HG03342 (cell line): ENCODE measurements at regions not wholly inside any gene's neighbourhood (a gene's known extent, or its start where the extent isn't known, plus 50 kb on each side); places are given as distances from the start of the nearest gene placed in this dataset.
"Not testable (repeated sequence)": the region's sequence is repeated elsewhere in the genome, so short reads cannot be mapped to it uniquely, and the experiment has no call there.

Experiments
- ATAC-seq: cut with Tn5 transposase; IDR thresholded peaks from one replicate; pipeline ENCODE4 v1.9.1; 2021; ENCODE audit warnings: mild to moderate bottlenecking, moderate library complexity; ENCODE audit not compliant: unreplicated experiment

DNA sequence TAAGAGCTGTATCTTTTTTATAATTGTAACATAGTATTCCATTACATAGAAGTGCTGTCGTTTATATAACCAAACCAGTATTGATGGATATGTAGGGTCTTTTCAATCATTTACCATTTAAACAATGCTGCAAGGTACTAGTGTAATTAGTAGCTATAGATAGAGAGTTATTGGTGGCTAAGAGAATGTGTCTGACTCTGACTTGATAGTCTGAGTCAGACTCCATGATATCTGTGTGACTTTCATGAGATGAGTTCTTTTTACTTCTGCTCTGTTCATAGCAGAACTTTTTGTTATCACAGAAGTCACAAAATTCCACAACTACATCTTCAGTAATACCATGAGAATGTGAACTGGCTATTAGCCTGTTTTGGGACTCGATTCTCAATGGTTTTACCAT lies 150.6 kb downstream of the FHIP1A start:
- no peak for ATAC-seq

DNA sequence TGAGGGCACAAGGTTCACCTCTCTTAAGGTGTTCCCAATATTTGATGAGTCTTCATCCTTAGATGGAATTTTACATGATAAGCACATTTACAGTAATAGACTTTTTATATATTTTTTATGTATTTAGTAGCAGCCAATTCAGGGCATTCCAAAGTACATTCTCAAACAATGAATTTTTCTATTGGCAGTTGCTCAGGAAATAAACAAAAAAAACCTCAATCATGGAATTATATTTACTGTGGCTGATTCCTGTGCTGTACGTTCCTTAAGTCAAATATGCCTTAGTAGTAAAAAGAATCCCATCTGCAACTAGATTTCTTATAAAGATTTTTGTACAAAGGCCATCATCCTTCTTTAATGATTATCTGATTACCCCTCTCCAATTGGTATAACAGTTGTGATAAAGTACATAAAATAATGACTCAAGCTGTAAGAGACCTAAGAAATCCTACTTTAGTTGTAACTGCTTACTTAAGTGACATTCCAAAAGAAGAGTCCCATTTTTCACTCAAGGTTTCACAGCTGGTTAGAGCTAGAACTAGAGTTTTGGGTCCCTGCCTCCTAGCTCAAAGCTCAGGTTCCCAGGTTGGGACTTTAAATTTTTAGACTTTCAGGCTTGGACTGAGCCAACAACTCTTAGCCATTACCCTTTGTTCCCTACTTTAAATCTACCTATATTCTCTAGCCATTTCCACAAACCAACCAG lies 152.7 kb downstream of the FHIP1A start:
- ATAC-seq = no peak

DNA sequence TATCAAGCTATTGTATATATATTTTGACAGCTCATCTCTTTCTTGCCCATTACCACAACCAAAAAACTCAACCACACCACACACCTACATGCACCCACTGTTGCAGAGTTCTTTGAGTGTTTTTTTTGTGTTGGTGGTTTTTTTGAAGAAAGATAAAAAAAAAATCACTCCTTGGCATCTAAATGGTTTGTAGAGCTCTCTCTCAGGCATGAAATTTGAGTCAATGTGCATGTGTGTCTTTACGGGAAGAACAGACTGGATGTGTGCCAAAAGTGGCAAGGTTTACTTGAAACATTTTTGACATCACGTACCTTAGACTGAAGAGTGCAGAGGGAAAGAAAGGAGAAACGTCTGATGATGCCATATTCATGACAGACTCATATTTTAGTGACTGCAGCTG lies 154.2 kb downstream of the FHIP1A start:
- ATAC-seq = no peak

DNA sequence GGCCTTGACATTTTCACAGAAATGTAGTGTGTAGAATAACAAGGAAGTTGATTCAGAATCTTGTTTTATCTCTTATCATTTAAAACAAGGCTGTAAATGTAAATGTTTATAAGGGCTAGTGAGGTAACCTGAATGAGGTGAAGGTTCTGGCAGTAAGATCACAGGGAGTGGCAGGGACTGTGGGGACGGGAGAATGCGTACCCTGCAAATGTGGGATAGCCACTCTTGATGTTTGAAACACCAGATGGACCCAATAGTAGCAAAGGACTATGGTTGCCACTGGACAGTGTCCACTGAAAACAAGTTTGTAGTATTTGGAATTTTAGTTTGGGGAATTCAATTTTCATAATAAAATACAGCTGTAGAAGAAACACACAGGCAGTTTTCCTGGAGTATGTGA lies 155.3 kb downstream of the FHIP1A start:
- ATAC-seq = no peak

DNA sequence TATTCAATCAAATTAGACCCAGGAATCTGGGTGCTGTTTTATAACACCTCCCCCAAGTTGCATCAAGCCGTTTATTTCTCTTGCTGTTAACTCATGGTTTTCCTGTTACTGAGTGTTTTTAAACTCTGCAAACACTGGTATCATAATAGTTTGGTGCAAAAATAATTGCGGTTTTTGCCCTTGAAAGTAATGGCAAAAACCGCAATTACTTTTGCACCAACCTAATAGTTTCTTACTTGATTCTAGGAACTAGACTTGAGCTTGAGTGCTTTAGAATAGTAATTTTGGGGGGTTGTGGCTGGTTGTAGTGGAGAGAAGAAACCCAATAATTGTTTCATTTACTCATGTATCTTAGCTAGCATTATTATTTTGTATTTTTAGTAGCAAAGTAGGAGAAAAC lies 156.6 kb downstream of the FHIP1A start:
- ATAC-seq = no peak

DNA sequence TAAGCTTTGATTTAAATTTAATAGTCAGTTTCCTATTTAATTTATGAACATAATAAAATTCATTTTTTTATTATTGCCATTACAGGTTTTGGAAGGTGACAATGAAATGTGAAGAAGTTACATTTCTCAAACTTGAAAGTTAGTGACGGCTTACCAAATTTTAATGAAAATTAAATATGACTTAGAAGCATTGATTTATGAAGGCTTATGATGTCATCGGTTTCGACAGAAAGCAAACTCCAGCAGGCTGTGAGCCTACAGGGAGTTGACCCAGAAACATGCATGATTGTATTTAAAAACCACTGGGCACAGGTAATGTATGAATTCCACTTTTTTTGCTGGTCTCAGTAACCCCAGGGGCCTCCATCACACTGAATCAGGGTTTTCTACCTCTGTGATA lies 157.1 kb downstream of the FHIP1A start:
- ATAC-seq = no peak

DNA sequence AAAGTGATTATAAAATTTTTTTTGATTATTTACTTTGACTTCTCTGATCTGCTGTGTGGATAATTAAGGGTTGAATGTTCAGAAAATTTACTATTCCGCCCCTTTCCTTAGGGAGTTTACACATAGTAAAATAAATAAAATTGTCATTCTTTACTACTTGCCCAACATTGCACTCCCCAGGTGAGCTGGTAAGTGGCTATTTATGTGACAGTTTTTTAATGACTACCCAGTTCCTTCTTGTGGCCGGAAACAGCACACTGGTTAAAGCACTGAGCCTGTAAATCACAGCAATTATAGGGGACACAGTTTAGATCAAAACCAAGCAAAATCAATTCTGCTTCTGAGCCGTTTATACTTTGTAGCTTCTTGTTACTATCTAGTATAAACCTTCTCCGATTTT lies 158.1 kb downstream of the FHIP1A start:
- ATAC-seq = peak; percentile 97

DNA sequence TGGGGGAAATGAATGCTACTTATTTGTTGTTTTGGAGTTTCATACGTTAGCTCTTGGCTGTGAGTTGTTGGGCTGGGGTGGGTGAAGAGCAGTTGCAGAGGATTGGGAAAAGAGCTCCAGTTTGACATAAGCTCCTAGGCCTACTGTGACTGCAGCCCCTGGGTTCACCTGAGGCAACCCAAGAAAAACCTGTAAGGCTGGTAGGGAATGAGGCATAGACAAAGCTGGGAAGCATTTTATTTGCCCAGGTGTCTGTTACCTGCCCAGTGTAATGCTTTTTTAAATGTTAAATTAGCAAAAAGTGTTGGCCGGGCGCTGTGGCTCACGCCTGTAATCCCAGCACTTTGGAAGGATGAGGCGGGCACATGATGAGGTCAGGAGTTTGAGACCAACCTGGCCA lies 160.0 kb downstream of the FHIP1A start:
- no peak for ATAC-seq

DNA sequence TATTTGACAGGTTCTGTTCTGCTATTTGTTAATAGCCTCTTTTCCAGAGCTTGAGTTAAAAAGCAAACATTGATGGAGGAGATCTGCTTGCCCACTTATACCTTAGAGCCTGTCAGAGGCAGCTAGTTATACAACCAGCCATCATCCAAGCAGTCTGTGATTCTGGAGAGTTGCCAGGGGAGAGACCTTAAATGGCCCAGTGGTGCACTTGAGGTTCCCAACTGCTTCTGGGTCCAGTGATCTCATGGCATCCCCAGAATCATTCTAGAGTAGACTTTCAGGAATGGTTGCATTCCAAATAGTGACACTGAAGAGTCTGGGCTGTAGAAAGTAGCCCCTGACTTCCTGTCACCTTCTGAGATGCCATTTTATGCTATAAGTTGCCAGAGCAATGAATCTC lies 160.7 kb downstream of the FHIP1A start:
- ATAC-seq = no peak

DNA sequence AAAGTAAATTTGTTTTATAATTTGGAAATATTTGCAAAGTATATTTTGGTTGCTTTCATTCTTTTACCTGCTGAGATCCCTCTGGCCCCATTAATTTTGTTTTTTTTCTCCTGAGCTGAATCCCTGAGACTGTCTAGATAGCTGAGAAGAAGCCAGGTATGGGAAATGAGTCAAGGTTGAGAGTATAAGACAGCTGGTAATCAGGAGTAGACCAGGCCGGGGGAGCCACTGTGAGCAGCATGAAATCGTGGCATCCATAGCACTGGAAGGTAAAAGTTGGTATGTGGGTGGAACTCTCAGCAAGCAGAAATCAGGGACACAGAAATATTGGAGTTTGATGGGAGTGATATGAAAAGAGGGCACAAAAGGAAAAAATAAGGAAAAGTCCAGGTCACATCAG lies 164.5 kb downstream of the FHIP1A start:
- ATAC-seq = no peak

DNA sequence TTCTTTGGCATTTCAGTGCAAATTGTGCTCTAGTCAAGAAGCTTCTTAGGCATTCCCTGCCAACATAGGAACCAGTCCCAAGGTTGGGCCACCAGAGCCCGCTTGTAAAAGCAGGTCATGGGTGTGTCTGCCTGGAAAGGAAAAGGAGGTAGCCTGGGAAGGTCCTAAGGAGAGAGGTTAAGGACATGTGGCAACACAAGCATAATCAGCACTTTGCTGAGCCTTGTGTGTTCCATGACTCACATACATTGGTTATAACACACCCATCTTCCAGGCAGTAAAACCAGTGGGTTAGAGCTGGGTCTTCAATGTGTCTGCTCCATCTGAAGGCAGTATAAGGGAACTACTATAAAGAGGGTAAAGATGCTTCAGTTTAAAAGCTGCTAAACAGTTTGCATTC lies 165.0 kb downstream of the FHIP1A start:
- no peak for ATAC-seq

DNA sequence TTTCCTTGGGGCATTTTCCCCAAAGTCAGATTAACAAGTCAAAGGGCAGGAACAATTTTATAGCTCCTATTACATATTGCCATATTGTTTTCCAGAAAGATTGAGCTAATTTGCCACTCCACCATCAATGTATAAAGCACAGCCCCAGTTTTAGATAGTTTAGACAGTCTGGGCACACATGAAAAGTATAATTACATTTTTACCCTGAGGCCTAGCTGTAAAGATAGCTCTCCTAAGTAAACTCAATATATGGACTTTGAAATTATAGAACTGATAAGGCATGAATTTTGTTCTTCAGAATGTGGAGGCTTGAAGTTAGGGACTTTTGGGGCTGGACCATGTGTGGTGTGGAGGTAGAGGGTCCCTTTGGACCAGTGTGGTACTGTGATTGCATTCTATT lies 166.0 kb downstream of the FHIP1A start:
- no peak for ATAC-seq

DNA sequence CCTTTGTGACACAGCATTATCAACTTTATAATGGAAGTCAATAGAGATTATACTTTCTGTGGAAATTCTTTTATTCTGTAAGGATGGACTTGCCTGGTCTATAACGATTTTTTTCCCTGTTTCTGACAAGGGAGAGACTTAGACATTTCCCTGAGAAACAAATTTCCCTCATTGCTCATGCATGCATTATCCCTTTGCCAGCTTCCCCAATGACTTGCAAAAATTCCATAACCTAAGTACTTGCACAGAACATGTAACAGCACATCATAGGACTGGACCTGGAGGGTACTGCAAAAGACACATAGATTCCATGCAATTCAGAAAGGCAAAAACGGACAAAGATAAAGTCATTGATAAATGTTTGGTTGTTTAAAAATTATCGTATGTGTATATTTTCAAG lies 166.7 kb downstream of the FHIP1A start:
- ATAC-seq = no peak

DNA sequence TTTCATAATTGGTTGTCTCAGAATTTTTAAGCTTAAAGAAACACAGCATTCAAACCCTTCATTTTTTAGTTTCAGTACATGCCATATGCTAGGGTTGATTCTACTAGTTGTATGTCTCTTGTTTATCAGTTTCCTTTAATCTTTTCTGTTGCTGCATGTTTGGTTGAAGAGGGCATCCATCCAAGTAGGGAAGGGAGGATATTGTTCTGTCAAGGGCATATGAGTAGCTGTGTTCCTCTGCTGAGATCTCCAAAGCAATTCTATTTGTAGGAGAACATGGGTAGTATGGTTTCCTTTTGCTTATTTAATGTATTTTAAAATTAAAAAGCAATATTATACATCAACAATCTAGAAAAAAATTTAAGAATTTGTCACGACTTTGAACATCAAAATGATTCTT lies 167.7 kb downstream of the FHIP1A start:
- ATAC-seq = no peak

DNA sequence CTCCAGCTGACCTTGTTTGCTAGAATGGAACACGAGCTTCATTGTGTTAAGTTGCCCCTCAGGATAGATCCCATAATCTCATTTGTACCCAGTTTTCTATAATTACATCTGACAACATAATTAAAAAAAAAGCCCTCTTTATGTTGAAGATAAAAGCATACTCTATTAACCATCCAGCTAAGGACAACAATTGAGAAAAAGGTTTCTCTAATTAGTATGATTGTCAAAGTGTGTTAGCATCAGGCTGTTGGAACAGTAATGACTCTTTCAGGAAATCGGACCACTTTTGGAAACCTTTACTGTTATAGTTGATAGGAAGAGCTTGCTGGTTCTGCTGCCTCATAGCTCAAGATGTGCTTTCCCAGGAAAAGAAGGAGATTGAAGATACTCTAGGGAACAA lies 172.6 kb downstream of the FHIP1A start:
- ATAC-seq = no peak

DNA sequence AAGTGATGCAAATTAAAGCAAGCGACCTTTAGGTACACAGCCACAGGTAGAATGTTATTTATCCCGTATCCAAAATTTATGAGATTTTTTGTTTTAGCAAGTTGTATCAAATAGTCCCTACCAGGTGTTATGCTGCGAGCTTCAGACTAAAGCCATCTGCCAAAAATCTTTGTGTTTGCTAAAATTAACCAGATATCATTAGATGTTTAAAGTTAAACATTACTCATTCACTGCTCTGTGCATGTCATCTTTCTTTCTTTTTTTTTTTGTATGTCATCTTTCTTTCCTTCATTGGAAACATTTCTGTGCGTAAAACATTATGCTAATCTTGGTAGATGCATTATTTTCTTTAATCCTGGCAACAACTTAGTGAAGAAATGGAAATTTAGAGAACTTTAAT lies 173.1 kb downstream of the FHIP1A start:
- no peak for ATAC-seq

DNA sequence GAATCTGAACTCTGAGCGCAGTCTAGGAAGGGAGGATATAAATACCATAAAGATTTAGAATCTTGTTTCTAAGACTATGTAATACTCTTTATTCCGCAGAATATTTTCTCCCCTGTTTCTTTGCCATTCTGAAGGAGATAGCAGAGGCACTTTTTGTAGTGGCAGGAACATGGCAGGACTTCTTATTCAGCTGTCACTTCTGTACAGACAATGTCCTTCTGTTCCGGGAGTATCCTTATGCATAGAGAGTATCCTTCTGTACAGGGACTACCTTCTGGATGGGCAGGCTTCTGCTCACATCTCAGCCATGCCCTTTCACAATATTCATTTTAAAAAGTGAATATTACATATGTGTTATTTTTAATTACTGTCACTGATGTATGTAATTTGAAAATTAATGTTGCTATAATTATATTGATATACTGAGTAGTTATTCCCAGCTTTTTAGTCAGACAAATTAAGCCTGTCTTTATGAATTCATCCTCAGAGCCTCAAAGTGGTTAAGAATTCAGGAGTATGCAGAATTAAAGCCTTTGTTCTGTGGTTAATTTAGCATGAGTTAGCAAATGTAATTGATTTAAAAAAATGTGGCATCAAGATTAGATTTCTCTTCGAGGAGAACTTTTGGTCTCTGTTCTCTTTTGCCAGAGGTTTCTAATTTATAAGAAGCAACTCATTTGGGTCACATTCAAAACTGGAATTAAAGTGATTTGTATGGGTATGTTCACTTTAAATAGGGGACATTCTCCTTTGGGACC lies 174.4 kb downstream of the FHIP1A start:
- ATAC-seq = no peak

DNA sequence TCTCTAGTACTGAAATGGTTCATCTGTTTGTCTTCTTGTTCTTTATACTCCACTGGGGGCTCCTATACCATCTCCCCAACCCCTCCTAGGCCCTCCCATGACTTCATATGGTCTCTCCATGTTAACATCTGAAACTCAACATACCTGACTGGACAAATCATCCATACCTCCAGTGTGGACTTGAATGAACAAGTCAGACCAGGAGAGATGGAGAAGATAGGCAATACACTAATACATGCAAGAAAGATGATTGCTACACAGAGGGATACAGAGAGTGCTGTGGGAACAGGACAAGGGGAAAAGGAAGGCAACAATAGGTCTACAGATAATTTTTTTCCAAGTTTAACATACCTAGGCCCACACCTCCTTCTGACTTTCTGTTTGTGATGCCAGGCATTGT lies 175.1 kb downstream of the FHIP1A start:
- ATAC-seq = no peak

DNA sequence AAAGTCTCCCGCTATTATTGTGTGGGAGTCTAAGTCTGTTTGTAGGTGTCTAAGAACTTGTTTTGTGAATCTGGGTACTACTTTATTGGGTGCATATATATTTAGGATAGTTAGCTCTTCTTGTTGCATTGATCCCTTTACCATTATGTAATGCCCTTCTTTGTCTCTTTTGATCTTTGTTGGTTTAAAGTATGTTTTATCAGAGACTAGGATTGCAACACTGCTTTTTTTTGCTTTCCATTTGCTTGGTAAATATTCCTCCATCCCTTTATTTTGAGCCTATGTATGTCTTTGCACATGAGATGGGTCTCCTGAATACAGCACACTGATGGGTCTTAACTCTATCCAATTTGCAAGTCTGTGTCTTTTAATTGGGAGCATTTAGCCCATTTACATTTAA lies 165.2 kb downstream of the GATB start:
- not testable (repeated sequence) for ATAC-seq

DNA sequence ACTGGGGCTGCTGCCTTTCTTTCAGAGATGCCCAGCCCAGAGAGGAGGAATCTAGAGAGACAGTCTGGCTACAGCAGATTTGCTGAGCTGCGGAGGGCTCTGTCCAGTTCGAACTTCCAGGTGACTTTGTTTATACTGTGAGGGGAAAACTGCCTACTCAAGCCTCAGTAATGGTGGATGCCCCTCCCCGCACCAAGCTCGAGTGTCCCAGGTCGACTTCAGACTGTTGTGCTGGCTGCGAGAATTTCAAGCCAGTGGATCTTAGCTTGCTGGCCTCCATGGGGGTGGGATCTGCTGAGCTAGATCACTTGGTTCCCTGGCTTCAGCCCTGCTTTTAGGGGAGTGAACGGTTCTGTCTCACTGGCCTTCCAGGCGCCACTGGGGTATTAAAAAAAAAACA lies 163.1 kb downstream of the GATB start:
- not testable (repeated sequence) for ATAC-seq

DNA sequence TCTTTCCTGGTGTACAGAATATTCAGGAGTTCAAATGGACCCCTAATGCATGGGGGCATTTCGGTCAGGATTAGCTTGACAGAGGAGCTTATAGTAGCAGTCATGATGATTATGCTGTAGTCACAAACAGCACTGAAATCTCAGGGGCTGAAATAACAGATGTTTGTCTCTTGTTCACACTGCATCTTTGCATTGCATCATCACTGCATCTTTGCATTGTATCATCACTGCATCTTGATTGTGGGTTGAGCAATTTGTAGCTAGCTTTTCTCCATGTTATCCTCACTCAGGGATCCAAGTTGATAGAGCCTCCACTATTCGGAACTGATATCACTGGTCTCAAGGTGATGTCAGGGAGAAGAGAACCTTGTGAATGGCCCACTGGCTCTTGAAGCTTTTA lies 160.9 kb downstream of the GATB start:
- ATAC-seq = no peak

DNA sequence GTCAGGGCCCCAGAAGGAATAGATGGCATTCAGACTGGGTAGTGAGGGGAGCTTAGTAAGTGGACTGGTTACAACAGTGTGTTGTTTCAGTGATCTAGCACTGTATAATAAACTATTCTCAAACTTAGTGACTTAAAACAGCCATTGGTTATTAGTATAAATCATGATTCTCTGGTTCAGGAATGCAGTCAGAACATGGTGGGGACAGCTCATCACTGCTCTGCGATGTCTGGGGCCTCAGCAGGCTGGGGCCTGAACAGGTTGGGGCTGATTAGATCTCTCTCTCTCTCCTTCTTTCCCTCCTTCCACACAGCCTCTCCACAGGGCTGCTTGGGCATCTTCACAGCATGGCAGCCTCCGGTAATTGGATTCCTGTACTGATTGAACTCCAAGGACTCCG lies 160.4 kb downstream of the GATB start:
- ATAC-seq = no peak

DNA sequence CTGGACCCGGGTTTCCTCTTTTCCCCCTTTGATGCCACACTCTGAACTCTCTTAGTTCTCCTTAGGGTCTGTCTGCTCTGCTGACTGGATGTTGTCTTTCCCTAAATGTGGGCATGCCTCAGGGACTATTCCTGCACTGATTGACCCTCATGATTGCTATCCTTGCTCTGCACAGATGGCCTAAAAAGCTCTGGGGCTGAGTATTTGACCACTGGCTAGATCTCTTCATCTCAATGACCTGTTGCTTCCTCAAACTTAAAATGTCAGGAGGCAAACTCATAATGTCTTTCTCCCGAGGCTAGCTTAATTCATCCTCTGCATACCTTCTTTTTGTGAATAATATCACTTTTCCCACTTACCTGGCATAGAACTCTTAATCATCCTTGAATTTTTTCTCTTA lies 157.4 kb downstream of the GATB start:
- ATAC-seq = no peak
